C1 segment of cervical spinal cord (tissue), 14 donors: ENCODE measurements at regions not wholly inside any gene's neighbourhood (a gene's known extent, or its start where the extent isn't known, plus 50 kb on each side); places are given as distances from the start of the nearest gene placed in this dataset.

Experiments
- DNase-seq, 14 donors: peaks; one replicate each; lab custom pipeline; 2025; lab: John Stamatoyannopoulos, UW

DNA sequence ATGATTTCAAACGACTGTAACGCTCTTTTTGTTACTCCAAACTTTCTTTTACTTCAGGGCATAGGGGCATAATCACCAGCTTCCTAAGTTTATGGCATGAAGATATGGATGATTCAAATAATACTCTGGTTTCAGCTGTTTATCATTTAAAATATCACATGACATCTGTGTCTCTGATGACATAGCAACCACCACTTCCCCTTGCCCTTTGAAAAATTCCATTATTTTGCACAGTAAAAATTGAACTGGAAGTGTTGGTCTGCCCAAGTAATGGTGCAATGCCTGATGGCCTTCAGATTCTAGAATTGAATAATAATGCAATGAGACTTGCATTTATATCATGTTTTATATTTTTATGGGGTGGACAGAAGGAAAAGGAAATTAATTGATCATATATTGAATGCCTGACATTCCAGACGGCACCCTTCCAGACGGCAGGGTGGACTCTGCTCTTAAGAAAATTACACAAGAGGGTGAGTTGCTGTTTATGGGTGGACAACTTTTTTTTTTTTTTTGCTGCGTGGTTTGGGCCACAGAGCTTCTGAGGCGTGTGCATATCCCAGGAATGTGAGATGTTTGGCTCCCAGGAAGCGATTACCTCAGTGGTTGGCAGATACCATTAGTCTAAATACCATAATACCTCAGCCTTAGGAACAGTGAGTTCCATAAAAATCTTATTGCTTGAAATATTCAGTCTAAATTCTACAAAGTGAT, 101.7 kb upstream of the ZNF521 start:
- DNase-seq: no peak

DNA sequence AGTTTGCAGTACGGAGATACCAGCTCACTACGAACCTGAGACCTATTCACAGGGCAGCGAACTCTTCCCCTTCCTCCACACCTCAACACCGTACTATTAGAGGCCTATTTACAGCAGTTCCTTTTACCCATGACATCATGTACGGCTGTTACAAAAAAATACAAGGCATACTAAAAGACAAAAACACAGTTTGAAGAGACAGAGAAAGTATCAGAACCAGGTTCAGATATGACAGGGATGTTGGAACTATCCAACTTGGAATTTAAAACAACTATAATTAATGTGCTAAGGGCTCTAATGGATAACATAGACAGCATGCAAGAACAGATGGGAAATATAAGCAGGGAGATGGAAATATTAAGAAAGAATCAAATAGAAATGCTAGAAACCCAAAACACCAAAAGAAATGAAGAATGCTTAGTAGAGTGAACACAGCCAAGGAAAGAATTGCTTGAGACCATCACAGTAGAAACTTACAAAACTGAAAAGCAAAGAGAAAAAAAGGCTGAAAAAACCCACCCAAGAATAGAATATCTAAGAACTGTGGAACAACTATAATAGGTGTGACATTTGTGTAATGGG, 99.2 kb upstream of the ZNF521 start:
- DNase-seq: no peak

DNA sequence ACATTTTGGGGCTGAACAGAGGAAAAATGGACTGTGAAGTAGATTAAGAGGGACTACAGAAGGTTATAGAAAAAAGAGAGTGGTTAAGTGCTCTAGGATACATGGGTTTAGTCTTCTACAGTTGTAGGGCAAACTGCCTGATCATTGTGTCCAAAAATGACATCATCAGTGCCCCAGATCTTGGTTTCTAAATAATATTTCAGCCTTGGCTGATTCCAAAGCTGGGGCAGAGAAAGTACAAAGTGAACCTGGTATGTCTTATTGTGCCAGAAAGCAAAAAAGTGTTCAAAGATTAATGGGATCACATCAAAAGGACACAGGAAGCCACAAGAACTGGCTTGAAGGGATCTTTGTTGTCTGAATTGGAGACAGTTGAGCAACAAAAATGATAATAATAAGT, 97.1 kb upstream of the ZNF521 start:
- DNase-seq: peak in 1 of 14 donors; percentile 36

DNA sequence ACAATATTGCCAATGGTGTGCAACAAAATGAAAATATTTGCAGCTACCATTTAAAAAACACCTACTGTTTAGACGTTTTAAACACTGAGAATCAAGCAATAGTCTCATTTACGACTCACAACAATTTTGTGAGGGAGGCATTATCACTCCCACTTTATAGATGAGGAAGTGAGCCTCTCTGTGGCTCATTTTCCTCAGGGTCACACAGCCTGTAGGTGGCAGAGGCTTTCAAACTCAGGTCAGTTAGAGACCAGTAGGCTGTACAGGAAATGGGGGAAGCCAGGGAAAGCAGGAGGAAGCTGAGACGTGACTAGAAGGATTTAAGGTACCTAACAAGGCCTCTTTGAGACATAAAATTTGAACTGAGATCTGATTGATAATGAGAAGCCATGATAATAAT, 95.0 kb upstream of the ZNF521 start:
- no peak for DNase-seq

- DNase-seq: no peak
Measured at GRCh38 chr18:25445430-25445829, 93.5 kb upstream of the ZNF521 start.

DNA sequence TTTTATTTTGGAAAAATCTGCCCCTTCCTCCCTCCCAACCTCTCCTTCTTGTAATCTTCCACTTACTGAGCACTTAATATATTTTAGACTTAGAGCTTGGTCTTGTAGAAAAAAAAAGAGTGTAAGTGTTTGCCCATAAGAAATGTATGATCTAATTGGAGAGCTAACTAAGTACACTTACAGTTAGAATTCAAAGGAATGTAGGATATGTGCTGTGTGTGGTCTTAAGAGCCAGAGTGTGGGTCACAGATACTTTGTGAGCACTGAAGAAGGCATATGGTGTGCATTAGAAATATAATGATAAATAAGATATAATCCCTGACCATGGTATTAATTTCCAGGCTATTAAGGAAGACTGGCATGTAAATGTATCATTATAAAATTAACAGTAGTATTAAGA, 91.8 kb upstream of the ZNF521 start:
- DNase-seq: no peak

DNA sequence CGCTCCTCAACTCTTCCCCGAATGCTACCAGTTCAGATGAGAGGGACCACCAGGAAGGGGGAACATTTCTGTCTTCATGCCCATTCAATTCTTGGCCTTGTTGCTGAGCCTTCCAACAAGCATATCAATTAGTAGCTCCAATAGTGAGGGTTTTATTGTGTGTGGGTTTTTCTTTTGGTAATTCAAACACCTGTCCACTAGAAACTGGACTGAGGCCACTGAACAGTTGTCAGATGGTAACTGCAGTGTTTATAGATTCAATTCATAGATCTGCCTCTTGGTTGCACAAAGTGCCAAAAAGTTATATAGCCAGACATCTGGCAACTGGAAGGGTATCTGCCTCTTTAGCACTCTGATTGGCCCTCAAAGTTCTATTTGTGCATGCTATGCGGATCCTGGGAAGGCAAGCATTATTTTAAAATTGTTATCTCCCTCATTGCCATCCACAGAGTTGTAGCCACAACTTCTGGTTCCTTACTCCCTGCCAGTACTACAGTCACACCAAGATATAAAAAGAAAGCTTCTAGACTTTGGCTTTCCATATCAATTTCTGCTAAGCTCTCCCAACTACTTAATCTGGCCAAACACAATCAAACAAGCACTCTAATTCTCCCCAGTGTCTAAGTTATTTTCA, 83.3 kb upstream of the ZNF521 start:
- DNase-seq: no peak

- no peak for DNase-seq
Measured at GRCh38 chr18:25434745-25435144, 82.8 kb upstream of the ZNF521 start.

DNA sequence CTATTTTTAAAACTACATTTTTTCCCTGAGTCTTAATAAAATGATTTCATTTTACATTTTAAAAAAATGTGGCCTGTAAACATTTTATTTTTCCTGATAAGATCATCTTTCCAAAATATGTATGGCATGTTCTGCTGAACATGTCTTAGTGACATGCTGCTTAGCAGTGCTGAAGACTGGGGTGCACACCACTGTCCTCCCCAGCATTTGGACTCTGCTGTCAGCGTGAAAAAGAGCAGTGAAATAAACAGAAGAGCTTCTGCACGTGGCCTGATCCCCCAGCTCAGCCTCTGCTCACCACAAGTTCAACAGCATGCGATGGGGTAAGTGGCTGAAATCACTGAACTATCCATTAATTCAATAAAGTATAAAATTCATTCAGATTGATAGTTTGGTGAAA, 81.6 kb upstream of the ZNF521 start:
- DNase-seq: no peak

DNA sequence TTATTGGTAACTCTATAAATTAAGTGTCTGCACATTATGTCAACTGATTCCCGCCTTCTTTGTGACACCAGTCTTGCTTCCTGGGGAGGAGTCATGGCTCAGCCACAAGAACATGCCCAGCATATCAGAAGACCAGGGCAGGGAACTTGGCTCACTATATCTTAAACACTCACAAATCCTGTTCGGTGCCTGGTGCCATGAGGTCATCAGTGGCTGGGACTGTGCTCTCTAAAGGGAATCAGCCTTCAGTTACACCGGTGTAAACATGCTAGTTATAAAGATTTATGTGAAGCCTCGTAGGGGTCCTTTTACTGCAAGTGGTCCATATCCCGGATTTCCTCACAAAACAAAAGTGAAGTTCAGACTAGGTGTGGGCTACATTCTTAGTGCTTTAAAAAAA, 73.1 kb upstream of the ZNF521 start:
- no peak for DNase-seq

DNA sequence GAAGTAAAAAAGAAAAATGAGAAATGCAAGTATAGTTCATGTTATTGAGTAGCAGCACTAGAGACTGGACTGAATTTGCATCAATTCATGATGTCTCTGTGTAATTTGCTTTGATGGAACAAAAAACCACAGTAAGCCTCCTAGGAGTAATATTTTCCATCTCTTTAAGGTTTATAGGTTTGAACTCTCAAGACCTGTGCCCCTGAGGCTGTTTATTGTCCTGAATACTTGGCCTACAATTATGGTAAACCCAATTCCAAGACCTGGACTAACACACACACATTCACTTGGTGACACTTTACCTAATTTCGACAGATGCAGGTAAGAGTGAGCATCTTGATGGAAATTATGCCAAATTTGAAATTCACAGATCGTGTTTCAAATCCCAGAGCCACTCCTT, 71.8 kb upstream of the ZNF521 start:
- no peak for DNase-seq

DNA sequence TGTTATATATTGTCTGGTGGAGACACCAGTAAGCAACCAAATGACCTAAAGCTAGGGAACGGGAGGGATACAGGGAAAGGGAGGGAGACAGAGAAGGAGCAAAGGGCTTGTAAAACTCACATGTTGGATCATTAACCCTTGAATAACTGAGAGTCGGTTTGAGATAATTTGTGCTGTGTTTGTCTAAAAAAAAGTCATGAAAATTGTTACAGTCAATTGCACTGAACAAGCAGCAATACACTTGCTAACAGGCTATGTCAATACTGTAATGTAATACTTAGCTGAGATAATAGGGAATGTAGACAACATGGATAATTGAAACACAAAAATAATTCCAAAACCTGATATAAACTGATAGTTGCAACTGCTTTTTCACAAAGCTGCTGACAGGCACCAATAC, 71.3 kb upstream of the ZNF521 start:
- no peak for DNase-seq

DNA sequence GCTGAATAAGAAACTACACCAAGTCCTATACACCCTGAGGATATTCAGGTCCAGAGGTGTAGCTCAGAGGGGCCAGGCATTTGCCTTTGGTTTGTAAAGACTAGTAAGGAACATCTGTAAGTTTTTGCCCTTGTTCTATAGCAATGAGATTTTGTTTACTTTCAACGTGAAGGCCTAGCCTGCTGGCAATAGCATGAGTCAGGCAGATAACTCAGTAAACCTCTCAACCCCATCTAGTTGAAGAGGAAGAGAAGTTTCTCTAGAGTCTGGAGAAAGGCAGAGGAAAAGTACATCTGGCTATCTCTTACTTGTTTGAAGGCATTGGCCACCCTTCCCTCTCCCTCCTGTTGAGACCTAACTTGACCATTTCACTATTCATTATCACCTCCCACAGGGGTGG, 70.3 kb upstream of the ZNF521 start:
- no peak for DNase-seq

DNA sequence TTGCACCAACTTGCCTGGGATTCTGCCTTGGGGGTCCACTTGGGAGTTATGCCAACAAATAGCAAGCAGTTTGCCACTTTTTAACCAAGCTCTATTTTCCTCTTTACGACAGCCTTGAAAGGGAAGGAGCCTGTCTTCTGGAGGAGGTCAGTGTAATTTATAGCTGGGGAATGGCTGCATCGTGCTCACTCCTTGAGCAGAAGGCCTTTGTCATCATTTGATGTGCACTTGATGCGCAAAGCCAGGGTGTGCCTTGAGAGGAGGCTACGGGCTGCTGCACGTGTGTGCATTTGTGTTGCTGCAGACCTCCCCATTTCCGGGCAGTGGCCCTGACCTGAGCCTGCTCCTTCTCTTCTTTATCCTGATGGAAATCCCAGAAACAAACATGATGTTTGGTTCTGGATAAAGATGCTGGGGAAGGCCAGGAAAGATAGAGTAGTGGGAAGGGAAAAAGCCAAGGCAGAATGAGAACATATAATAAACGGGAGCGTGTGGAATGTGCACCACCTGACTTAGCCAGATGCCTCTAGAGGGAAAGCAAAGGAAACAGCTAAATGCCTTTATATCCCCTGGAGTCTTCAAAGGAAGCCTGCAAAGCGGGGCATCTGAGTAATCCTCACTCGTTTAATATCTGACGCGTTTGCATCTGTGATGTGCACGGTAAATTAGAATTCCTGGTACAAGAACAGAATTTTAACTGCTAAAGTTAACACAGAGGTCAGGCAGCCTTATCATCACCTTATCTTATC, 68.3 kb upstream of the ZNF521 start:
- DNase-seq: no peak

DNA sequence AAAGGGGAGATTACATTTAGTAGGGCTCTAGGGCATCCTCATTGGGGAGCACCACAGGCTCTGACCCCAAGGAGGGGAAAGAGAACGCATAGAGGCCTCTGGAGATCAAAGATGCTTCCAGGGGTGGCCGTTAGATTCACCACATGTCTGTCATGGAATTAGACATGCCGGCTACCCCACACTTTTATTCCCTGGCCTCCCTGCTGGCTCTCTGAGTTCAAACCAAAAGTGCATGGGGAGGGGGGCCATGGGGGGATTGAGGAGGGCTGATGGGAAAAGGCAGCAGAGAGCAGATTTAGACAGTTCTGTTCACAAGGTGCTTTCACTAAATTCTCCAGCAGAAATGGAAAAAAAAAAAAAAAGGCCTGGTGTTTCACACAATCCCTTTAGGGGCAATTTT, 64.4 kb upstream of the ZNF521 start:
- no peak for DNase-seq

DNA sequence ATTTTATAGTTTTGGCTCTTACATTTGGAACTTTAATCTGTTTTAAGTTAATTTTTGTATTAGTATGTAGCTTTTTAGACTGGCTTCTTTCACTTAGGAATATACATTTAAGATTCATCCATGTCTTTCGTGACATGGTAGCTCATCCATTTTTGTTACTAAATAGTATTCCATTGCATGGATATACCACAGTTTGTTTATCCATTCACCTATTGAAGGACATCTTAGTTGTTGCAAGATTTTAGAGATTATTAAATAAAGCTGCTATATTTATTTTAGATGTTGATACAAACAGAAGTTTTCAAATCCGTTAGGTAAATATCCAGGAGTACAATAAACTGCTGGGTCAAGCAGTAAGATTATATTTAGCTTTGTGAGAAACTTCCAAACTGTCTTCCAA, 58.0 kb upstream of the ZNF521 start:
- DNase-seq: no peak

- DNase-seq: no peak
Measured at GRCh38 chr18:25408293-25408692, 56.3 kb upstream of the ZNF521 start.
